HS-27A (cell line): ENCODE measurements at regions not wholly inside any gene's neighbourhood (a gene's known extent, or its start where the extent isn't known, plus 50 kb on each side); places are given as distances from the start of the nearest gene placed in this dataset.
"Not testable (repeated sequence)": the region's sequence is repeated elsewhere in the genome, so short reads cannot be mapped to it uniquely, and the experiment has no call there.

Experiments used
- DNase-seq: peaks from one replicate; pipeline ENCODE4 v3.0.0-alpha.2; 2012; ENCODE audit warnings: low read depth, missing footprints

GRCh38 chr11:106497321-106497720 lies 419.9 kb downstream of the AASDHPPT start:
- no peak for DNase-seq

GRCh38 chr11:106497822-106498221 lies 420.4 kb downstream of the AASDHPPT start:
- DNase-seq = no peak

GRCh38 chr11:106503901-106504300 lies 426.4 kb downstream of the AASDHPPT start:
- DNase-seq = no peak

- no peak for DNase-seq
Observed at GRCh38 chr11:106507645-106508306, 430.3 kb downstream of the AASDHPPT start.

GRCh38 chr11:106514706-106515105 lies 437.2 kb downstream of the AASDHPPT start:
- DNase-seq = no peak

- DNase-seq = no peak
Observed at GRCh38 chr11:106517426-106517825, 440.0 kb downstream of the AASDHPPT start.

GRCh38 chr11:106520146-106520912 lies 442.9 kb downstream of the AASDHPPT start:
- DNase-seq = no peak

GRCh38 chr11:106520920-106521319 lies 443.5 kb downstream of the AASDHPPT start:
- no peak for DNase-seq

GRCh38 chr11:106523171-106523570 lies 445.7 kb downstream of the AASDHPPT start:
- DNase-seq = no peak

- no peak for DNase-seq
Observed at GRCh38 chr11:106523921-106524320, 446.5 kb downstream of the AASDHPPT start.

GRCh38 chr11:106524436-106524835 lies 447.0 kb downstream of the AASDHPPT start:
- no peak for DNase-seq

- DNase-seq = not testable (repeated sequence)
Observed at GRCh38 chr11:106531648-106532047, 454.2 kb downstream of the AASDHPPT start.

GRCh38 chr11:106533046-106533445 lies 455.6 kb downstream of the AASDHPPT start:
- DNase-seq = no peak

GRCh38 chr11:106540001-106540400 lies 462.5 kb downstream of the AASDHPPT start:
- DNase-seq = no peak

GRCh38 chr11:106548406-106548805 lies 469.9 kb downstream of the GUCY1A2 start:
- DNase-seq = no peak

- DNase-seq = no peak
Observed at GRCh38 chr11:106551744-106552673, 466.3 kb downstream of the GUCY1A2 start.

- no peak for DNase-seq
Observed at GRCh38 chr11:106552694-106553203, 465.5 kb downstream of the GUCY1A2 start.

- no peak for DNase-seq
Observed at GRCh38 chr11:106553304-106553703, 465.0 kb downstream of the GUCY1A2 start.

- DNase-seq = not testable (repeated sequence)
Observed at GRCh38 chr11:106555566-106556250, 462.6 kb downstream of the GUCY1A2 start.

- DNase-seq = no peak
Observed at GRCh38 chr11:106565326-106565725, 452.9 kb downstream of the GUCY1A2 start.

- DNase-seq = no peak
Observed at GRCh38 chr11:106568632-106569031, 449.6 kb downstream of the GUCY1A2 start.

GRCh38 chr11:106577384-106577783 lies 440.9 kb downstream of the GUCY1A2 start:
- not testable (repeated sequence) for DNase-seq
